ENCODE measurements at regions not wholly inside any gene's neighbourhood (a gene's known extent, or its start where the extent isn't known, plus 50 kb on each side); places are given as distances from the start of the nearest gene placed in this dataset.

DNA sequence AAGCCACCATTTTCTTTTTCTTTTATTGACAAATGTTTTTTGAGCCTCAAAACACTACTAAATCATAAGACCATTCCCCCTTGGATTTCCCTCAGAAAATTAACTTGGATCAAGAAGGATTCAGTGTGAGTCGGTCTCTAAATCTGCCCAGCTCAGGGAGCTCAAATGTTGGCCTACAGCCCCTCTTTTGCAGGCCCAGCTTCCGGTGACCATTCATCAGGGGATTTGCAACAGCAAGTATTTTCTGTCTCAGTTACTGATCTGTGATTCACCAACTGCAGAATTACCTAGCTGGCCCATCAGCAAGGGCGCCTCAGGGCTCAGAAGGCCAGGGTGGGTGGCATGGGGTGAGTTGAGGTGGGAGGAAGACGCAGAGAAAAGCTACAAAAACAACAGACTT is 318.1 kb downstream of the CDC5L start:
- no peak for DNase-seq

GRCh38 chr6:44706011-44706410 is 318.5 kb downstream of the CDC5L start:
- DNase-seq, result no peak

DNA sequence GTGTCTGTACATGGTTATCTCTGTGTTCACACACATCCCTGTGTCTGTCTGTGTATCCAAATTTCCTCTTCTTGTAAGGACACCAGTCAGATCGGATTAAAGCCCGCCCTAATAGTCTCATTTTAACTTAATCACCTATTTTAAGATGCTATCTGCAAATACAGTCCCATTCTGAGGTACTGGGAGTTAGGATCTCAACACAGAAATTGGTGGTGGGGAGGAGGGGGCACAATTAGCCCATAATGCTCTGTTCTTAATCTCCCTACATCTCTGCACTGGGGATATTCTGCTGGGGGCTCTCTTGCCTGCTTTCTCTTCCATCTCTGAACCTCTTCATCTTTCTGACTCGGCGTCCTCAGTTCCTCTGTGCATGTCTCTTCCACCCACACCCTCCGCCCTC is 320.7 kb downstream of the CDC5L start:
- DNase-seq, result no peak

- DNase-seq, result no peak
Measured at GRCh38 chr6:44712353-44713111, 325.0 kb downstream of the CDC5L start.

DNA sequence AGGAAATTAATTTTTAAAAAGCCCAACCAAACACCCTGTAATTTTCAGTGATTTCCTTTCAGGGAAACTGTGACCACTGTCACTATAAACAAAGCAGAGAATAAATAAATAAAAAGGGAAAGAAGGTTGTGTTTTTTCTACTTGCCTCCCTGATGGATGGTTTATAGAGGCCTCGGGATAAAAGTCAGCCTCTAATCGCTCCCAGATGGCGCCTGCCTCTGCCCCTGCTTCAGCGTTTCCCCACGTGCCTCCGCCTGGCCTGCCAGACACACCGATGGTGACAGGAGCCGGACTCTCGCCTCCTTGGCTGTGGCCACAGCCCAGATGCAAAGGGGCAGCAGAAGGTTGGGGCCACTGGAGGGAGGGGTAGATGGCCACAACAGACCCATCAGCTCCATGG is 327.7 kb downstream of the CDC5L start:
- no peak for DNase-seq

- no peak for DNase-seq
Measured at GRCh38 chr6:44715925-44716324, 328.4 kb downstream of the CDC5L start.

DNA sequence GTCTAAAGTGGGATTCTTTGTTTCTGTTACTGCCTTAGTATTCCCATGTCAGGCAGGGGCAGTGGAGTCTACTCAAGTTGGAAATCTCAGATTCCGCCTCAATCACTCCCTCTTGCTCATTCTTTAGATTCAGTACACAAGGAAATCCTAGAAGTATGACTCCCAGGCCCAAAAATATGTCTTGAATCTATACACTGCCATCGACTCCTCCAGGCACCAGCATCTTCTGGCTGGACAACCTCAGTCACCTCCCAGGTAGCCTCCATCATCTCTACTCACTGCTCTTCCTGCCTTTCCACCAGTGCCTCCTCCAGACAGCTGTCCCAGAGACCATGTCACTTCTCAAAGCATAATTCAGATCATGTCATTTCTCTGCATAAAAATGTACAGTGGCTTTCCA is 329.9 kb downstream of the CDC5L start:
- DNase-seq, result no peak

DNA sequence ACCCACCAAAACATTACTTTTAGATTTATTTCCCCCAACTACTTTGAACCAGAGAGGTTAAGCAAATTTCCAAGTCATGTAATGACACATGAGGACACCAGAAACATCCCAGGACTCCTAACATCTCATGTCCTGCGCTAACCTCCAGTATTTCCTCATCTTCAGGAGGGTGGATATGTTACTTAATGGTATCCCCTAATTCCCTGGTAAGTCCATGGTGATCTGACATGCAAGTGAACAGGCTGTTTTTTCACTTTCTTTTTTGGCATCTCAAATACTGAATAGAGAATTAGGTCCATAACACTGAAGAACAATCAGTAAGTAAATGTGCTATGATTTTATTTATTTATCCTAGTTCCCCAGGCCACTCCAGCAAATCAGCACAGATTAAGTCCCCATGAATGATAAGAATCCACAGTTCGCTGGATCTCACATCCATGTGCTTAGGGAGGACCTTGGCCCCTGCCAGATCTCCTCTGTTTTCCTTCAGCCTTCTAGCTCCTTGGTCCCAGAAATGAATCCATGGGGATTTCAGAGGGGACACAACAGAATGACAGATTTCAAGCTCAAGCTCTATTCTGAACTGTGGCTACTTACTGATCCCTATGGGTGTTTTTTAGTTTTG is 334.6 kb downstream of the CDC5L start:
- DNase-seq, result no peak

DNA sequence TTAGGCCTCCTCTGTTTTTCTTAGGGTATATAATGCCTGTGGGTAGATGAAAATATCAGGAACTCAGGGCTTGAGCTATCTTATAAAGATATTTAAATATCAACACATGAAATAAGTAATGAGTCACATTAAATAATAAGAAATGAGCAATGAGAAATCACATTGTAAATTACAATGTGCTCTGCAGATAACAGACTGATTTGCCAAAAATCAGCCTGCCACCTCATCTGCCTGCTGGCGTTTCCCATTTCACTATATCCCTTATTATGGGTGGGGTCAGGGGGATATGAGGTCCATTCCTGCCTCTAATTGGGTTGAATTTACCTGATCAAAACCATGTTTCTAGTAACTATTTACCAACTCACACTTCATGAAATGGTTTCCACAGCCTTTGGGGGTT is 335.2 kb downstream of the CDC5L start:
- no peak for DNase-seq

DNA sequence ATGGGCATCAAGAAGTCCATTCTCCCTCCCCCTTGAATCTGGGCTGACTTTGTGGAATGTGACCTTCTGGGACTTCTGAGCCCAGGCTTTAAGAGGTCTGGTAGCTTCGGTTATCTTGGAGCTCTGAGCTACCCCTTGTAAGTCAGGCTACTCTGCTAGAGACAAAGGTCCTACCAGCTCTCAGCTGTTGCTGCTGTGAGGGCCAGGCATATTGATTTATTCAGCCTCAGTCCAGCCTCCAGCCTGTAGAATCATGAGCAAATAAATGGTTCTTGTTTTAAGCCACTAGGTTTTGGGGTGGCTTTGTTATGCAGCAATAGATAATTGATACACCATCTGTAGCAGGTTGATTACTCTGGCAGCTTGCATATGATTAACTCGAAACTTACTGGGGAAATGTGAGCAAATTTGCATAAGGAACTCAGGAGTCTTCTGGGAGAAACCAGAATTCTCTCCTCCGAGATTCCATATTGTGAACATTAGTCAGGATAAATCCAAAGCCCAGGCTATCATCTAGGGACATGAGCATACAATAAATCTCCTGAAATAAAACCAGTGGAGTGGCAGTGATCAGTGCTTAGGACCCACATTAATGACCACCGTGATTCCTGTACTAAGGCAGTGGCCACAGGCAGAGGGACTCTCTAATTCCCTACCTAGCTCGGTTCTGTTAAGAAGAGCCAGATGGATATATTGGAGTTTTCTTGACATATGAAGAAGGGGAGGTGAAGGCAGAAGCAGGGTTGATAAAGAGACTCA is 336.1 kb downstream of the CDC5L start:
- DNase-seq, result no peak

DNA sequence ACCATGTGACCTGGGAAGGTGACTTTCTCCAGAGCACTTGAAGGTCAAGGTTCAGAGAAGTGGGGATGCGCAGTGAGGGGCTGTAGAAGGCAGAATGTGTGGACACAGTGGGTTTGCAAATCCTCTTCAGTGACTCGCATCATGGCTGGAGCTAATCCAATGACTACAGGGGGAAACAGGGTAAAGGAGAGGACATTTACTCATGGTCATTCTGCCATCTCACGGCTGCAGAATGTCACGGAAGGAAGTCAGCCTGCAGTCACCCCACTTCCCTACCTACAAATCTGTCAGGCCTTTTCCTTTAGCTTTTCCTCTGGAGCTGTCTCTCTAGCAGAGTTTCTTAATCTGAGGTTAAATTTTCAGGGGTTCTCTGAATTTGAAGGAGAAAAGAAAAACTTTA is 337.6 kb downstream of the CDC5L start:
- DNase-seq, result no peak

DNA sequence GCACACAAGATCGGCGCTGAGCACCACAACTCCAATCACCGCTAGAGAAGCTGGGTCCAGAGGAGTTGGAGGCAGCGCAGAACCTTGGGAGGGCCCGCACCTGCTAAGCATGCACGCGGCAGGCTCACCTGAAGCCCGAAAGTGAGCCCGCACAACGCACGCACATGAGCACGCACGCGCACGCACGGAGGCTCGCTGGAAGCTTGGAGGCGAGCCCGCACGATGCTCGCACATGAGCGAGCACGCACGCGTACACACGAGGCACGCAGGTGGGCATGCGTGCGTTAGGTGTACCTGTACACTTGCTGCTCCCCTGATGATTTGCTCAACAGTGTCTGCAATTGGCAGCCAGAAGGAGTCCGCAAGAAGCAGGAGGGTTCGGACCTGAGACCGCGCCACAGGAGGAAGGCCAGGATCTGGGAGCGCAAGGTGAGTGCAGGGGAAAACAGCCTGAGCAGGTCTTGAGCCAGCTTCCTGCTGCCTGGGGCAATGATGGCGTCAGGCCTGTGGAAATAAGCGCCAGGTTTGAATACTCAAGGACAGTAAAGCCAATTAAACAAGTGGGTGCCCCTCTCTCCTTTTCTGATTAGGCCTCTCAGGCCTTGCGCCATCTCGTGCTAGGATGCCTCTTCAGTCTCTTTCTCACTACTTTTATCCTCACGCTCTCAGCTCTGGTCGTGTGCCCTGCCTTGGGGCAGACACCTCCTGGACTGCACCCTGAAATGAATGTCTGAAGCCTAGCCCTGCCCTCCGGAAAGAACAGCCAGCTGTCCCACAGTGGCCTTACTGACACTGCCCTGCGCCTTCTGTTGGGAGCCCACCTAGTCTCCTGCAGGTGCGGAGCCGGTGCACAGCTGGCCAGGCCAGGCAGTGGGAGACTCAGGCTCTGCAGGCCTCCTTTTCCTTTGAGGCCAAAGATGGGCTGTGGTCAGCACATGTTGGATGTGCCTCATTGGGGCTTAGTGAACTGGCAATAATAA is 340.4 kb downstream of the CDC5L start:
- no peak for DNase-seq

GRCh38 chr6:44730771-44731391 is 343.4 kb downstream of the CDC5L start:
- DNase-seq, result no peak

- no peak for DNase-seq
Measured at GRCh38 chr6:44731485-44732095, 344.1 kb downstream of the CDC5L start.

GRCh38 chr6:44732243-44732642 is 344.7 kb downstream of the CDC5L start:
- DNase-seq, result no peak

DNA sequence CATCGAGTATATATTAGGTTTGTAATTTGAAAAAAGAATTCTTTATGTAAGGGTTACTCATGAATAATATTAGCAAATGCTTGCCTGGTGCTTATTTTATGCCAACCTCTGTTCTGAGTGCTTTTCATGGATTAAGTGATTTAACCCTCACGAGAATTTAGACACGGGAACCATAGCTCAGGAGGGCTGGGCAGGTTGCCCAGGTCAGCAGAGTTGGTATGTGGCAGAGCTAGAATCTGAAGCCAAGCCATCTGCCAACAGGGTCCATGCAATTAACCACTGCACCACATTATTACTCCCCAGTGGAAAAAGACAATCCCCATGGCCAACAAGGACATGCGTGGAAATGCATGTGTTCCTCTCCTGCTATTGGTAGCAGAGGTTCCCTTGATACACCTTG is 345.6 kb downstream of the CDC5L start:
- DNase-seq, result no peak

DNA sequence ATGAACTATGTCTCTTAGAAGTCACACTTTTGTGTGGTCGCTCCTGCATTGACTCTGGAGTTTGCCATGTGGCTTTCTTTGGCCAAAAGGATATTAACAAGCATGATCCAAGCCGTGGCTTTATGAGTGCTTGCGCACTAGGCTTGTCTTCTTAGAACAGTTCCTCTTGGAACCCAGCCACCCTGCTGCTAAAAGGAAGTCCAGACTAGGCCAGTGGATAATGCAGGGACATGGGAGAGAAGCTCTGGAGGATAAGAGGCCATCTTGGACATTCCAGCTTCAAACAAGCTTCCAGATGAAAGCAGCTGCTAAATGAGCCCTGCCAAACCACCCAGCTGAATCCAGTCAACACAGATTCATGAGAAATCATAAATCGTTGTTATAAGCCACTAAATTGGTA is 346.4 kb downstream of the CDC5L start:
- peak in 2 of 56 donors; percentile 16 to 28 for DNase-seq

DNA sequence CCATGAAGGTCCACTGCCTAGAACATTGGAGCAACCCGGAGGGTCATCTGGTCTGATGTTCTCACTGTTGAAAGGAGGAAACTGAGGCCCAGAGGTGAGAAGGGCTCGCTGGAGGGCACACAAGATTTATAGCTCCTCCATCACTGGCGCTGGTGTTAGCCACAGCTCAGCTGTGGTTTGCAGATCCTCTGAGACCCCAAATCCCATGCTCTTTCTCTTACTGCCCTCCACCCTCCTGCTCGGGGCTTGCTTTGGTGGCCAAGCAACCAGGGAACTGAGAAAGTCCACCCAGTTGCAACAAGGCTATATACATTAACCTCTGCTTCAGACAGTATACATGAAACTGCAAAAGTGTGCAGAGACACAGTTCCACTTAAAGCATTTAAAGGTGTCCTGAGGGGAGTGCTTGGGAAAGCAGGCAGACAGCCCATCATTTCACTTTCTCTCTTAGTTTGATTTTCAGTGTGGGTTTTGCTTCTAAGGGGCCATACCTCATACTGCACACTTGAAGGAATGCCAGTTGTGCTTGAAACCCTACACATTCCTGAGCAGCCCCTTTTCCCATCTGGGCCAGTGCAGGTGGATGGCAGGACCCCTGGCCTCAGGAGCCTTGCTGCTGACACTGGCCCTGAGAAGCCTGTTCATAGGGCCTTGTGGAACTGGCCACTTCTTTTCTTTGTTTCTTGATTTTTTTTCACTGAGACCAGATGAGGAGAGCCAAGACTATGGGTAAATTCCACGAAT is 347.6 kb downstream of the CDC5L start:
- no peak for DNase-seq

GRCh38 chr6:44735630-44735963 is 348.1 kb downstream of the CDC5L start:
- no peak for DNase-seq

DNA sequence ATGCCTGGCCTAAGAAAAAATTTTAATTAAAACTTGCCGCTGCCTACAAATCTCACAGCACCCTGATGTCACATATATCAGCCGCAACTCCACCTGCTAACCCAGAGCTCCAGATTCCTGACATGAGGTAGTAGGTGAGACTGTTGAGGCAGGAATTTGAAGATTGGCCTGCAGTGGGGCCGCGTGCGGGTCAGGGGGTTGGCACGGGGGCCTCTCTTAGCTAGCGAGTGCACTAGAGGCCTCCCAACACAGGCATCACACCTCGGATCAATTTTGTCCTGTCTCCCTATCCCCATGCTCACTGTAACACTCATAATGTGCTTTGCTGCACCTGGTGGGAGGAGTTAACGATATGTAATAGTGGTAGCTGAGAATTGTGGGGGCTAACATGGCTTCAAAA is 349.8 kb downstream of the CDC5L start:
- no peak for DNase-seq

Measured in amygdala (tissue), 56 donors.